HG03342 (cell line): ENCODE measurements at regions not wholly inside any gene's neighbourhood (a gene's known extent, or its start where the extent isn't known, plus 50 kb on each side); places are given as distances from the start of the nearest gene placed in this dataset.
"Not testable (repeated sequence)": the region's sequence is repeated elsewhere in the genome, so short reads cannot be mapped to it uniquely, and the experiment has no call there.

ENCODE experiments used
- ATAC-seq: cut with Tn5 transposase; IDR thresholded peaks from one replicate; pipeline ENCODE4 v1.9.1; 2021; ENCODE audit warnings: mild to moderate bottlenecking, moderate library complexity; ENCODE audit not compliant: unreplicated experiment

DNA sequence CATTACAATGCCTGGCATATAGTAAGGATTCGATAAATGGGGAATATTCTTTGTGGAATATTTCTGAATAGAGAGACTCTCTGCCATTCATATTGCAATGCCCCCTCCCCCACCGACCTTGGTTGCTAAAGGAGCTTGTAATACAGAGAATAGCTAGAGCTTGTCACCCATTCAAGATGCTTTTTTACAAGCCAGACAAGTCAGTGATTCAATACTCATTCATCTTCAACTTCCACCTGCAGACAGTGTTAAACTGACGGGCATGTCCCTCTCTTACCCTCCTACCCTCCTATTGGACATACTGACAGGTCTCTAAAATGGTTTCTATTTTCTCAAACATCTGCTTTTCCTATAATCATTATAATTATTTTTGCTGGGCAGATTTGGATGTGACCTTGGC, 257.4 kb downstream of the KCNJ2 start:
- ATAC-seq = no peak

GRCh38 chr17:70434536-70435490, 265.5 kb downstream of the KCNJ2 start:
- ATAC-seq = no peak

DNA sequence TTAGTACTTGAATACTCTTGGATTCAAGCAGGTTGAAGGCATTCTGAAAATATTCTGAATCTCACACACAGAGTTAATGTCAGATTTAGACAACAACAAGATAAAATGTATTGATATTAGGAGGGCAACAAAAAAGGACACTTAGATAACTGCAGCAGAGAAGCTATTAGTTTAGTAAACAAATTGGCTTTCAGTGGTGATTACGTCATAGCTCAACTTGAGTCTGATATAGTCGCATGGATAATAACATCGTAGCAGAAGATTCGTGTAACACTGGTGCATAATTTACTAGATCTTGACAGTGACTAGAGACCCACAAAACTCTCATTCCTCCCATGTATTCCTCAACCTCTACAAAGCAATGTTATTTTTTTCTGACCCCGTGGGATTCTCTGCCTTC, 268.3 kb downstream of the KCNJ2 start:
- ATAC-seq = no peak

DNA sequence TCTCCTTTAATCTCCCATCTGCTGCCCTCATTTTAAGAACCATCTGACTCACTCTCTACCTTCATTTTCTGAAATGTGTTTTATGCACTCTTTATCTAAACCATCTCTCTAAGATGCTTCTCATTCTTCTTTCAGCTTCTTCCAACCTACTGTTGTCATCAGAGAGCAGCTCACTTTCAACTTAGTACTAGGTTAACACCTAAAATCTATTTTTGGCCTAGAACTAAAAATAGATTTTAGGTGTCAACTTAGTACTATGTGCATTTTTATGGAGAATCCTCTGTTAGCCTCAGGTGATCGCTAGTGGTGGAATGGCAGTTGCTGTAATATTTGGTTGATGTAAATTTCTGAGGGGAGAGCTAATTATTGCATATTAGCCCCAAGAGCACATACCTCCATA, 277.1 kb downstream of the KCNJ2 start:
- no peak for ATAC-seq

GRCh38 chr17:70447588-70447987, 278.3 kb downstream of the KCNJ2 start:
- no peak for ATAC-seq

- not testable (repeated sequence) for ATAC-seq
Measured at GRCh38 chr17:70453075-70453474, 283.7 kb downstream of the KCNJ2 start.

GRCh38 chr17:70454377-70454776, 285.0 kb downstream of the KCNJ2 start:
- ATAC-seq = no peak

GRCh38 chr17:70454908-70455307, 285.6 kb downstream of the KCNJ2 start:
- no peak for ATAC-seq

- no peak for ATAC-seq
Measured at GRCh38 chr17:70464995-70465394, 295.7 kb downstream of the KCNJ2 start.

- no peak for ATAC-seq
Measured at GRCh38 chr17:70468661-70469060, 299.3 kb downstream of the KCNJ2 start.

DNA sequence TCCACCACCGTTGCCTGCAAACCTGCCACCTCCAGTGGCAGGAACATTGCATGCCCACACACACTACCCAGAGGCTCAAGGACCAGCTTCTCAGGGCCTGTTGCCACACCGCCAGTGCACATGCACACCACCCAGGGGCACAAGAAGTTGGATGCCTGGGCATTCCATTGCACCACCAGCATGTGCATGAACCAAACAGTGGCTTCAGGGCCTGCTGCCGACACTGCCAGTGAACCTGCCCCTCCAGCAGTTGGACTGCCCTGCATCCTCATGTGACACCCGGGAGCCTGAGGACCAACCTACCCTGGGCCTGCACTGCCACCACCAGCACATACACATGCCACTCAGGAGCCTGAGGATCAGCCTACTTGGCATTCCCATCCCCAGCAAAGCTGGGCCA, 303.7 kb downstream of the KCNJ2 start:
- ATAC-seq = no peak

DNA sequence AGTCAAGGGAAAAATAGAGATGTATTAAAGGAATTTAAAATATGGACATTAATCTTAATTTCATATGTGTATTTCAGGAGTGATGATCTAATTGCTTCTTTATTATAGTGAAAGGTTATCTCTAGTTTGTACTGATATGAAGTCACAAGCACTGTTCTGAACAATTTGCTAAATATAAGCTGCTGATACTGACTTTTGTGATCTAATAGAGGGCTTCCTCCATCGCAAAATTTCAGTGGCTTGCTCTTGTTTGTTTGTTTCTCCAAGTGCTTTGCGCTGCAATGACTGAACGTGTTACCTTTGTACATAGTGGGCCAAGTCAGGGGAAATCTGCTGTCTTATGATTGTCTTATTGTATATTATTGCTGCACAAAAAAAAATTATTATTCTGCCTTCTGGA, 307.0 kb downstream of the KCNJ2 start:
- no peak for ATAC-seq

DNA sequence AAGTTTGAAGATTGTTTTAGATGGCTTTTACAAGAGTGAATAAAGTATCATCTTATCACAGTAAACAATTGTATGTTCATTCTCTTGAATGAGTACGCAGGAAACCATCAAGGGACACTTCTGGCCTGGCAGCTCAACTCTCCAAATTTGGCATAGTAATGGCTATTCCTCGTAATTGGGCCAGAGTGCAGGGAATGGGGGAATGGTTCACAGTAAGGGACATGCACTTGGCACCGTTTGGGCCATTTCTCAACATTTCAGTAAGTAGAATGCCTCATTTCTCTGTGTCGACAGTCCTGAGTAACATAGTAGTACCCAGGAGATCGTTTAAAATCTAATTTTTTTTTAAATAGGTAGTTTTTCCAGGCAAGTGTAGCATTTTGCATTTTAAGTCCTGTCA, 309.6 kb downstream of the KCNJ2 start:
- no peak for ATAC-seq

DNA sequence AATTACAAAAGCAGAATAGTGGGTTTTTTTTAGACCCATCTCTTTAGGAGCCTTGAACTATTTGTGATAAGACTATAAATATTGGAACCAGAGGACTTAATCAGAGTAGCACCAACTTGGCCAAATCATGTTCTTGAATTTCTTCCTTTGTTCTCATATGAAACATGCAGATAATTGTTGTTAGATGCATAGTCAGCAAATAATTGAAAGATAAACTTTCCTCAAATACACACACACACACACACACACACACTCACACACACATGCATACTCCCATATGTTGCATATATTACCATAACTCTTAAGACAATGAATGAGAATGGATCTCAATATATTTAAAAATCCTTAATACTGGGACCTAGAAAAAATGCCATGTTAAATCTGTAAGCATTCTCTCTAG, 310.4 kb downstream of the KCNJ2 start:
- no peak for ATAC-seq

GRCh38 chr17:70483624-70484023, 314.3 kb downstream of the KCNJ2 start:
- no peak for ATAC-seq

DNA sequence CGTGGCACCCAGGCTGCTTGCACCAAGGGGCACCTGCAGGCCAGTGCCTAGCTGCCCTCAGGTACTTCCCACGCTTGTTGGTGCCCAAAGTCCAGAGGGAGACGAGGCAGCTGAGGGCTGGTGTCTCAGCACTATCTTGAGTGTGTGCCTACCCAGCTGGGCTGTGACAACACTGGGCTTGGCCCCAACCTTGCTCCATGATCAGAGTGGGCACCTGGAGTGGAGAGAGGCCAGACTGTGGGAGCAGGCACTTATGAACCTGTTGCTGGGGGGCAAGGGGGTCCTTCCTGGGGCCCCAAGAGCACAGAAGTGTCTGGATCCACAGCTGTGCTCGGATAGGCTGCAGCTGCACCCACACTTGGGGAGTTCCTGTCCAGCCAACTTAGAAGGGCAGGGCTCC, 314.7 kb downstream of the KCNJ2 start:
- no peak for ATAC-seq

DNA sequence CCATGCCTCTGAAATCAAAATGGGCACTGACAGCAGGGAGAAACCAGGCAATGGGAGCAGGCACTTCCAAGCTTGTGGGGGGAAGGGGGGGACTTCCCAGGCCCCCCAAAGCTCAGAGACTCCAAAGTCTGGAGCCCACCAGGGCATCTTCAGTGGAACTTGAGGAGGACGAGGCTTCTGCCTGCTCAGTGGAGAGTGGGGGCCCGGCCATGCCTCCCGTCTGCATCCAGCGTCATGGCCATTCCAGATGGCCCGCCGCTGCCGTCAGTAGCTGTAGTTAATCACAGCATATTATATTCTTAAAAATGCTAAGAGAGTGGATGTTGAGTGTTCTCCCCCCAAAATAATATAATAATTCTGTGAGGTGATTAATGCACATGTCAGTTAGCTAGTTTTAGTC, 315.2 kb downstream of the KCNJ2 start:
- no peak for ATAC-seq

DNA sequence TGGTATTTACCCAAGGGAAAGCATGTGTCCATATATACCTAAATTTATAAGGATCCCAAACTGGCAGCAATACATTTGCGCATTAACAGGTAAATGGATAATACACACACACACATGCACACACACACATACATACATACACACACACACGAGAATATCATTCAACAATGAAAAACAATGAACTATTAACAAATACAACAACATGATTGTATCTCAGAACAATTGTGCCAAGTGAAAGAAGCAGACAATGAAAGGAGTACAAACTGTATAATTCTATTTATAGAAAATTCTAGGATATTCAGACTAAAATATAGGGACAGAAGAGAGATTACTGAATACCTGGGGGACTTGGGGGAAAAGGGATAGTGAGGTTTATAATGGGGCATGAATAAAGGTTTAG, 323.0 kb downstream of the KCNJ2 start:
- ATAC-seq = no peak

- ATAC-seq = no peak
Measured at GRCh38 chr17:70493277-70493874, 324.0 kb downstream of the KCNJ2 start.

DNA sequence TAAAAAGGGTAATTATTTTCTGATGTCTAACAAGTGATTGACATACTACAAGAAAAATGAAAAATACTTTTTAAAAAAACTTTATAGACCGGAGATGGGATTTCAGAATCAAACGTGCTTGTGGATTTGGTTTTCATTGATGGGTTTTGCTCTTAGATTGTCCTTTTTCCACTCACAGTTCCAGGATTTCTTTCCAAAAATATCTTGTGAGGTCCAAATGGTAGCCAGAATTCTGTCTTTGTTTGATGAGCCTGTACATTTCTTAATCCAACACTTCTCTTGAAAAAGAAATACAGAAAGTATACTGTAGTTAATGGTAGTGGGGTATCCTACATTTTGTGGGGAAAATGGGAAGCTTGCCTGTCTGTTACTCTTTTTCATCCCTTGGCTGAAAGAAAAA, 329.3 kb downstream of the KCNJ2 start:
- no peak for ATAC-seq

DNA sequence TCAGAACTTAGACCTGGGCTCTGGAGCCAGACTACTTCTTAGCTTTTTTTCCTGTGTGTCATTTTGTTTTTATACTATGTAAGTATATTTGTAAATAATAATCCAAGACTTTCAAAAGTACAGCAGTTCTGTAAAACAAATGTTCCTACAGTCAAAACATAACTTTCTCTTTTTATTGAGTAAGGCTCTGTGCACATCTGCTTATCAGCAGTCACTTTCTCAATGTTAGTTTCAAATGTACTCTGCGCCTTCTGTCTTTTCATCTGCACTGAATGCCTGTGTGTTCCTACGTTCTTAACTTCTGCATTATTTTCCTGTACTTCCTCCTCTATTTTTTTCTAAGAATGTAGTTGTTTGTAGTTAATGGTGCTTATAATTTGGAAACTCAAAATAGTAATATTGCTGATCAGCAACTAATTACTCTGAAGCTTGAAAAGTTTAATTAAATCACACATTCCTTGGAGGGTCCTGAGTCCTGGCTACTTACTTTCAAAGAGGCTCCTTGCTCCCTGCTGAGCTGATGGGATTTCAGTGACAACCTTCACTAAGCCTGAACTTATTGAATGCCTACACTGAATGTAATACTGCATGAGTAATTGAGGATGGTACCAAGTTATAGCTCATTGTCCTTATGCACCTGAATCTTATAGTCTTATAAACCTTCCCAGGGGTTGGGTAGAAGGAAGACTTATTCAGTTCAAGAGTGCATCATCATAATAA, 329.9 kb downstream of the KCNJ2 start:
- no peak for ATAC-seq

GRCh38 chr17:70503449-70503848, 334.1 kb downstream of the KCNJ2 start:
- ATAC-seq = no peak
